GM12878 (cell line): ENCODE measurements at regions not wholly inside any gene's neighbourhood (a gene's known extent, or its start where the extent isn't known, plus 50 kb on each side); places are given as distances from the start of the nearest gene placed in this dataset.
A peak's percentile ranks its signal among the peaks of the same experiment; 100 is the strongest.

Source experiments
- ATAC-seq: fragments of 200-7000 bp; cut with Tn5 transposase; 3 replicates; pipeline ENCODE4 v1.9.1; 2020; ENCODE audit warnings: mild to moderate bottlenecking, moderate library complexity
- BruUV-seq: library from RNA; stranded (reverse); fragments of 400-500 nt; replicated peaks from 2 replicates; lab custom pipeline; 2021; lab: Mats Ljungman, UMichigan
- CTCF ChIA-PET: fragments of 300-600 bp; sonication (Branson Sonifier 250); formaldehyde crosslinking; extraction: SDS; loops from one replicate; lab custom pipeline; 2021; ENCODE audit warnings: inconsistent platforms; lab: Yijun Ruan, JAX
- POLR2A ChIA-PET: fragments of 350-600 bp; formaldehyde crosslinking; extraction: SDS; loops from one replicate; lab custom pipeline; 2021; ENCODE audit warnings: inconsistent platforms; lab: Charles Lee
- RAD21 ChIA-PET: fragments of 300-600 bp; sonication (Branson Sonifier 250); formaldehyde crosslinking; loops from one replicate; lab custom pipeline; 2023; ENCODE audit warnings: antibody characterized with exemption; ENCODE audit not compliant: unreplicated experiment; lab: Charles Lee
- SMC1A ChIA-PET: fragments of 300-600 bp; sonication (Branson Sonifier 250); formaldehyde crosslinking; loops from one replicate; lab custom pipeline; 2023; ENCODE audit not compliant: unreplicated experiment, uncharacterized antibody; lab: Charles Lee
- DNase-seq: peaks from one replicate; pipeline ENCODE4 v3.0.0-alpha.2; 2011; ENCODE audit warnings: low read depth, low spot score
- FAIRE-seq: peaks from 3 replicates; lab custom pipeline; 2011; peaks lifted over from hg19 to GRCh38; lab: Jason Lieb, UNC
- H2AFZ ChIP-seq: 2 replicates; pipeline ENCODE4 v1.6.0; 2011; ENCODE audit warnings: low read depth, low read length, control low read depth; ENCODE audit not compliant: control insufficient read depth
- H3K27ac ChIP-seq: 2 replicates; pipeline ENCODE4 v1.5.1; 2011; ENCODE audit warnings: control low read depth; ENCODE audit not compliant: control insufficient read depth, insufficient read depth
- H3K27me3 ChIP-seq, 2 experiments: replicated peaks in 1 of 2; 2 replicates each; pipeline versions ENCODE4 v1.6.0 to v1.6.1; 2011; ENCODE audit warnings: low read length in 1 of 2; ENCODE audit not compliant: control insufficient read depth in 2 of 2, insufficient read depth in 2 of 2
- H3K36me3 ChIP-seq, 2 experiments: 2 replicates each; pipeline ENCODE4 v1.5.1; 2011; ENCODE audit warnings: low read length in 1 of 2; ENCODE audit not compliant: control insufficient read depth in 2 of 2, insufficient read depth in 2 of 2
- H3K4me1 ChIP-seq: 2 replicates; pipeline ENCODE4 v1.6.1; 2011; ENCODE audit warnings: mild to moderate bottlenecking, low read length, moderate library complexity, mixed read lengths; ENCODE audit not compliant: control insufficient read depth, insufficient read depth
- H3K4me2 ChIP-seq: 2 replicates; pipeline ENCODE4 v1.6.0; 2011; ENCODE audit warnings: control low read depth; ENCODE audit not compliant: control insufficient read depth, insufficient read depth
- H3K4me3 ChIP-seq: fragments of 200-600 bp; sonication (generic); 2 replicates; pipeline ENCODE4 v1.5.1; 2016
- H3K79me2 ChIP-seq: 2 replicates; pipeline ENCODE4 v1.6.0; 2011; ENCODE audit warnings: low read length; ENCODE audit not compliant: control insufficient read depth, insufficient read depth
- H3K9ac ChIP-seq: 2 replicates; pipeline ENCODE4 v1.8.0; 2011; ENCODE audit warnings: low read length, control low read depth, mixed read lengths; ENCODE audit not compliant: control insufficient read depth, insufficient read depth
- H3K9me3 ChIP-seq: replicated peaks from 3 replicates; pipeline ENCODE4 v1.5.1; 2011; ENCODE audit warnings: mild to moderate bottlenecking, low read length; ENCODE audit not compliant: control insufficient read depth, insufficient read depth
- H4K20me1 ChIP-seq: 2 replicates; pipeline ENCODE4 v1.6.0; 2011; ENCODE audit not compliant: control insufficient read depth, insufficient read depth
- ZBTB4 ChIP-seq: fragments of 450-650 bp; formaldehyde crosslinking; IDR thresholded peaks from 2 replicates; pipeline ENCODE4 v1.4.0; 2022; ENCODE audit warnings: mild to moderate bottlenecking, moderate library complexity
- in situ Hi-C: fragments of 300-500 bp; cut with MboI; formaldehyde crosslinking; loops from 9 replicates; pipeline ENCODE4 v1.14.3; 2018; ENCODE audit warnings: mixed read lengths
- intact Hi-C: fragments of 100-400 bp; cut with micrococcal nuclease; formaldehyde crosslinking; loops from one replicate; pipeline ENCODE4 v1.14.2; 2022; ENCODE audit not compliant: unreplicated experiment
- TF ChIP-seq, protein P1 (sequence below), 3 experiments: IDR thresholded peaks in 2 of 3; conservative IDR thresholded peaks in 1 of 3; 2 replicates each; pipeline ENCODE4 v1.5.1; 2011; ENCODE audit warnings: low read depth in 3 of 3, low read length in 3 of 3, mild to moderate bottlenecking in 3 of 3, control low read depth in 2 of 3, moderate library complexity in 2 of 3, inconsistent platforms in 1 of 3, mixed read lengths in 1 of 3; ENCODE audit not compliant: control insufficient read depth in 2 of 3, insufficient read depth in 1 of 3; ENCODE audit errors: extremely low read depth in 1 of 3

DNA sequence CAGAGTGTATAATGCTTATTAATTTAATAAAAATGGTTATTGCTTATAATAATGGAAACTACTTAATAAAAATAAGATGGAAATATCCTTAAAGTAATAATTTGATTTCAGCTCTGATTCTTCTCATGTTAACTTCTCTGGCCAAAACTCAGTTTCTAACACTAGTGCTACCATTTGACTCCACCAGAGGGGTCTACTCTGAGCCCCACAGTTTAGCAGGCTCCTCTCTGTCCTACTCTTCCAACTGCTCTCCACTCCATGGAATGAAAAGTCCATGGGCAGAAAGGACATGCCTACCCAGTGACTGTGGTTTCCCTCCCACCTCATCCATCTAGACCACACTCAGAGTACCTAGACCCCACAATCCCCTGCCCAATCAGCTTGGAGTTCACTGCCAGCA lies 489.1 kb upstream of the CAMK1G start:
- no peaks in the 10 kb centered on the region for H3K4me1 ChIP-seq
- FAIRE-seq = no peak
- H3K27ac ChIP-seq = no peak overlapping the region
- no peak overlapping the region for H2AFZ ChIP-seq
- ChIA-PET SMC1A (no interaction called here), CTCF (no interaction called here), POLR2A (no interaction called here), RAD21 (interaction anchor here (1.2 kb wide), 1 partner anchor 9 kb away, joined by 3 read pairs; no protein-coding TSS in a partner anchor)
- H3K79me2 ChIP-seq = no peaks in the 10 kb centered on the region
- H3K4me2 ChIP-seq = no peak overlapping the region
- H3K4me3 ChIP-seq = no peak overlapping the region
- no peaks in the 10 kb centered on the region; the same call in 1 of the 3 replicates for H3K9me3 ChIP-seq
- intact Hi-C loops (no loop called here), in situ Hi-C loops (no loop called here)
- no TSS peak for BruUV-seq
- H4K20me1 ChIP-seq = no peaks in the 10 kb centered on the region
- H3K36me3 ChIP-seq = no peaks in the 10 kb centered on the region
- H3K9ac ChIP-seq = no peak overlapping the region
- DNase-seq = no peak
- no peak for ATAC-seq
- H3K27me3 ChIP-seq = no peaks in the 10 kb centered on the region
- TF ChIP-seq, protein P1, sequence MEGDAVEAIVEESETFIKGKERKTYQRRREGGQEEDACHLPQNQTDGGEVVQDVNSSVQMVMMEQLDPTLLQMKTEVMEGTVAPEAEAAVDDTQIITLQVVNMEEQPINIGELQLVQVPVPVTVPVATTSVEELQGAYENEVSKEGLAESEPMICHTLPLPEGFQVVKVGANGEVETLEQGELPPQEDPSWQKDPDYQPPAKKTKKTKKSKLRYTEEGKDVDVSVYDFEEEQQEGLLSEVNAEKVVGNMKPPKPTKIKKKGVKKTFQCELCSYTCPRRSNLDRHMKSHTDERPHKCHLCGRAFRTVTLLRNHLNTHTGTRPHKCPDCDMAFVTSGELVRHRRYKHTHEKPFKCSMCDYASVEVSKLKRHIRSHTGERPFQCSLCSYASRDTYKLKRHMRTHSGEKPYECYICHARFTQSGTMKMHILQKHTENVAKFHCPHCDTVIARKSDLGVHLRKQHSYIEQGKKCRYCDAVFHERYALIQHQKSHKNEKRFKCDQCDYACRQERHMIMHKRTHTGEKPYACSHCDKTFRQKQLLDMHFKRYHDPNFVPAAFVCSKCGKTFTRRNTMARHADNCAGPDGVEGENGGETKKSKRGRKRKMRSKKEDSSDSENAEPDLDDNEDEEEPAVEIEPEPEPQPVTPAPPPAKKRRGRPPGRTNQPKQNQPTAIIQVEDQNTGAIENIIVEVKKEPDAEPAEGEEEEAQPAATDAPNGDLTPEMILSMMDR (IDR thresholded peaks at IDR 0.05 in 2 of 3, conservative IDR thresholded peaks at IDR 0.05 in 1 of 3; ENCODE audit: control insufficient read depth in 2 of 3, extremely low read depth in 1 of 3, insufficient read depth in 1 of 3, low read depth in 3 of 3, low read length in 3 of 3) = peak in 1 of 3 experiments; percentile 16; a peak in 1 of 6 replicates
- TF ChIP-seq ZBTB4 = no peak
